Activated CD8-positive, alpha-beta memory T cell treated with anti-CD3 and anti-CD28 coated beads for 36 hours (primary cell): ENCODE measurements at regions not wholly inside any gene's neighbourhood (a gene's known extent, or its start where the extent isn't known, plus 50 kb on each side); places are given as distances from the start of the nearest gene placed in this dataset.

Experiments used
- CTCF ChIA-PET: fragments of 350-600 bp; sonication (Branson Sonifier 250); formaldehyde crosslinking; loops from one replicate; lab custom pipeline; 2021; ENCODE audit warnings: antibody characterized with exemption; lab: Charles Lee
- POLR2A ChIA-PET: fragments of 350-600 bp; sonication (Branson Sonifier 250); formaldehyde crosslinking; loops from one replicate; lab custom pipeline; 2021; ENCODE audit warnings: antibody characterized with exemption; lab: Charles Lee

GRCh38 chr3:176759815-176760506 is 437.3 kb downstream of the TBL1XR1 start:
- ChIA-PET CTCF (no interaction called here), POLR2A (no interaction called here)

GRCh38 chr3:176757429-176757828 is 439.9 kb downstream of the TBL1XR1 start:
- CTCF ChIA-PET = no interaction called here
- POLR2A ChIA-PET = no interaction called here

- ChIA-PET CTCF (no interaction called here), POLR2A (no interaction called here)
Observed at GRCh38 chr3:176755977-176756376, 441.3 kb downstream of the TBL1XR1 start.

GRCh38 chr3:176755552-176755951 is 441.7 kb downstream of the TBL1XR1 start:
- CTCF ChIA-PET = no interaction called here
- POLR2A ChIA-PET = no interaction called here

GRCh38 chr3:176741664-176742047 is 455.6 kb downstream of the TBL1XR1 start:
- POLR2A ChIA-PET = no interaction called here
- CTCF ChIA-PET = no interaction called here

GRCh38 chr3:176740906-176741663 is 456.2 kb downstream of the TBL1XR1 start:
- POLR2A ChIA-PET = no interaction called here
- CTCF ChIA-PET = no interaction called here

- CTCF ChIA-PET = no interaction called here
- POLR2A ChIA-PET = no interaction called here
Observed at GRCh38 chr3:176739159-176739558, 458.1 kb downstream of the TBL1XR1 start.

GRCh38 chr3:176737480-176738110 is 459.7 kb downstream of the TBL1XR1 start:
- CTCF ChIA-PET = no interaction called here
- POLR2A ChIA-PET = no interaction called here

GRCh38 chr3:176734146-176734545 is 463.1 kb downstream of the TBL1XR1 start:
- ChIA-PET POLR2A (interaction anchor here (0.5 kb wide), 1 partner anchor 237 kb away, joined by 3 read pairs; no protein-coding TSS in a partner anchor), CTCF (no interaction called here)

- ChIA-PET POLR2A (no interaction called here), CTCF (no interaction called here)
Observed at GRCh38 chr3:176724394-176724759, 472.9 kb downstream of the TBL1XR1 start.

GRCh38 chr3:176723758-176724393 is 473.4 kb downstream of the TBL1XR1 start:
- CTCF ChIA-PET = no interaction called here
- POLR2A ChIA-PET = no interaction called here

GRCh38 chr3:176714034-176714433 is 483.2 kb downstream of the TBL1XR1 start:
- CTCF ChIA-PET = no interaction called here
- POLR2A ChIA-PET = no interaction called here

- CTCF ChIA-PET = no interaction called here
- POLR2A ChIA-PET = no interaction called here
Observed at GRCh38 chr3:176712191-176712590, 485.1 kb downstream of the TBL1XR1 start.

GRCh38 chr3:176699288-176699687 is 498.0 kb downstream of the TBL1XR1 start:
- ChIA-PET CTCF (no interaction called here), POLR2A (no interaction called here)

GRCh38 chr3:176697284-176697889 is 499.9 kb downstream of the TBL1XR1 start:
- POLR2A ChIA-PET = no interaction called here
- CTCF ChIA-PET = no interaction called here

GRCh38 chr3:176696816-176697215 is 500.5 kb downstream of the TBL1XR1 start:
- CTCF ChIA-PET = no interaction called here
- POLR2A ChIA-PET = no interaction called here

- POLR2A ChIA-PET = no interaction called here
- CTCF ChIA-PET = no interaction called here
Observed at GRCh38 chr3:176692966-176693785, 504.1 kb downstream of the TBL1XR1 start.

- CTCF ChIA-PET = no interaction called here
- POLR2A ChIA-PET = no interaction called here
Observed at GRCh38 chr3:176692199-176692965, 504.9 kb downstream of the TBL1XR1 start.
